CD14-positive monocyte (primary cell): ENCODE measurements at regions not wholly inside any gene's neighbourhood (a gene's known extent, or its start where the extent isn't known, plus 50 kb on each side); places are given as distances from the start of the nearest gene placed in this dataset.

ENCODE experiments used
- DNase-seq, 3 donors: peaks; one replicate each; pipeline ENCODE4 v3.0.0-alpha.2; 2011 to 2022
- H2AFZ ChIP-seq: 2 replicates; pipeline ENCODE4 v1.6.0; 2012; ENCODE audit warnings: mild to moderate bottlenecking, low read depth, low read length, inconsistent platforms; ENCODE audit not compliant: insufficient read depth, poor library complexity, severe bottlenecking
- H3K27ac ChIP-seq, 2 donors: 1 replicate in 1 of 2; 2 replicates in 1 of 2; pipeline ENCODE4 v1.5.1; 2012 to 2013; ENCODE audit warnings: low read length in 2 of 2, control low read depth in 1 of 2, inconsistent platforms in 1 of 2, low read depth in 1 of 2, mild to moderate bottlenecking in 1 of 2
- H3K27me3 ChIP-seq, 2 donors: one replicate each; pipeline versions ENCODE4 v1.6.0 to v1.6.1; 2011 to 2013; ENCODE audit warnings: low read length in 2 of 2; ENCODE audit not compliant: control insufficient read depth in 2 of 2, insufficient read depth in 2 of 2
- H3K36me3 ChIP-seq, 2 donors: replicated peaks in 1 of 2; 1 replicate in 1 of 2; 2 replicates in 1 of 2; pipeline versions ENCODE4 v1.5.1 to v1.6.1; 2012 to 2013; ENCODE audit warnings: low read length in 2 of 2, control low read depth in 1 of 2, inconsistent platforms in 1 of 2, mild to moderate bottlenecking in 1 of 2; ENCODE audit not compliant: insufficient read depth in 2 of 2, control insufficient read depth in 1 of 2
- H3K4me1 ChIP-seq, 2 donors: 1 replicate in 1 of 2; 2 replicates in 1 of 2; pipeline versions ENCODE4 v1.5.1 to v1.6.1; 2012 to 2013; ENCODE audit warnings: low read length in 2 of 2, control low read depth in 1 of 2, inconsistent platforms in 1 of 2, mild to moderate bottlenecking in 1 of 2, moderate library complexity in 1 of 2; ENCODE audit not compliant: insufficient read depth in 2 of 2, control insufficient read depth in 1 of 2
- H3K4me2 ChIP-seq: replicated peaks from 2 replicates; pipeline ENCODE3; 2012; ENCODE audit warnings: low read length, moderate library complexity, mild to moderate bottlenecking; ENCODE audit not compliant: poor library complexity, severe bottlenecking; ENCODE audit errors: extremely low read depth
- H3K4me3 ChIP-seq, 3 experiments: fragments of 200-600 bp in 1 of 3; sonication (generic) in 1 of 3; replicated peaks in 1 of 3; 1 replicate in 2 of 3; 2 replicates in 1 of 3; pipeline ENCODE4 v1.5.1; 2011 to 2013; ENCODE audit warnings: low read length in 3 of 3, mild to moderate bottlenecking in 3 of 3, control low read depth in 2 of 3, low read depth in 2 of 3, inconsistent platforms in 1 of 3, moderate library complexity in 1 of 3
- H3K79me2 ChIP-seq: 2 replicates; pipeline ENCODE4 v1.6.0; 2012; ENCODE audit warnings: mild to moderate bottlenecking, control low read depth, inconsistent platforms, low read length, moderate library complexity; ENCODE audit not compliant: insufficient read depth
- H3K9ac ChIP-seq: 2 replicates; pipeline ENCODE4 v1.6.0; 2017; ENCODE audit warnings: low read length, mild to moderate bottlenecking; ENCODE audit not compliant: insufficient read depth, poor library complexity, severe bottlenecking
- H3K9me3 ChIP-seq, 2 donors: replicated peaks in 1 of 2; 1 replicate in 1 of 2; 2 replicates in 1 of 2; pipeline versions ENCODE4 v1.5.1 to v1.6.1; 2012 to 2013; ENCODE audit warnings: low read length in 2 of 2, control low read depth in 1 of 2; ENCODE audit not compliant: control insufficient read depth in 1 of 2, insufficient read depth in 1 of 2
- H4K20me1 ChIP-seq: 2 replicates; pipeline ENCODE4 v1.6.0; 2012; ENCODE audit warnings: mild to moderate bottlenecking, low read length, control low read depth, moderate library complexity; ENCODE audit not compliant: insufficient read depth
- H3K27ac Mint-ChIP-seq, 7 donors: one replicate each; pipeline ENCODE4 v1.8.0; 2020; ENCODE audit warnings: mild to moderate bottlenecking in 7 of 7, mixed read lengths in 7 of 7, moderate library complexity in 6 of 7, inconsistent platforms in 2 of 7
- H3K27me3 Mint-ChIP-seq, 3 donors: one replicate each; pipeline ENCODE4 v1.8.0; 2021 to 2022; ENCODE audit warnings: low read depth in 3 of 3, mild to moderate bottlenecking in 3 of 3, mixed read lengths in 3 of 3, moderate library complexity in 3 of 3, inconsistent platforms in 1 of 3
- H3K36me3 Mint-ChIP-seq, 2 donors: one replicate each; pipeline ENCODE4 v1.8.0; 2020; ENCODE audit warnings: mixed read lengths in 2 of 2, inconsistent platforms in 1 of 2, mild to moderate bottlenecking in 1 of 2
- H3K4me1 Mint-ChIP-seq: one replicate; pipeline ENCODE4 v1.8.0; 2020; ENCODE audit warnings: mild to moderate bottlenecking, mixed read lengths
- H3K4me3 Mint-ChIP-seq, 2 donors: one replicate each; pipeline ENCODE4 v1.8.0; 2020; ENCODE audit warnings: mild to moderate bottlenecking in 2 of 2, mixed read lengths in 2 of 2, moderate library complexity in 1 of 2
- H3K9me3 Mint-ChIP-seq, 7 donors: one replicate each; pipeline ENCODE4 v1.8.0; 2020 to 2022; ENCODE audit warnings: mixed read lengths in 7 of 7, mild to moderate bottlenecking in 6 of 7, moderate library complexity in 6 of 7, inconsistent platforms in 2 of 7
- WGBS: methylation state at CpG from one replicate; pipeline ENCODE4 v1.1.5; 2013; ENCODE audit warnings: missing lambda C conversion rate; ENCODE audit not compliant: insufficient coverage; 5-methylcytosine and 5-hydroxymethylcytosine counted together
- intact Hi-C, 2 donors: fragments of 100-400 bp; cut with micrococcal nuclease; formaldehyde crosslinking; loops; one replicate each; pipeline versions ENCODE4 v1.15.0 to v1.15.1; 2023
- TF ChIP-seq, protein P1 (sequence below): fragments of 200-600 bp; IDR thresholded peaks from one replicate; pipeline ENCODE4 v1.8.0; 2022; ENCODE audit warnings: antibody characterized with exemption, mild to moderate bottlenecking

DNA sequence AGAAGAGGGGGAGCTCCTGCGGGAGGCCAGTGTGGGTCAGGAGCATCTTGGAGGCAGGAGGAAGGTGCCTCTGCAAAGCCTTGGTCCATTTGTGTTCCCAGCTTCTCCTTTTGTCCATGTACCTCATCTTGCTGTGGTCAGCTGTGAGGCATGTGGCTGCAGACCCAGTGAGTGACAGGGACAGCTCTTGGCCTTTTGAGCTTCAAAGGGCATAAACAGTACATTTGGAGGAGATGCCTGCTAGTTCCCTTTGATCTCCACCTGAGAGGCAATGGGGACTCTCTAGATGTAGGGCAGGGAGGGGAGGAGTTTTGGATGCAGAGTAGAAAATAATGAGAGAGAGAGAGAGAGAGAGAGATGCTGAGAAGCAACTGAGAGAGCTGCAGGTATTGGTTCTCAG is 270.0 kb downstream of the TLE3 start:
- 100% methylated on average over 1 of the region's 1 CpG for WGBS
- H3K9me3 Mint-ChIP-seq = no peaks in the 10 kb centered on the region
- no peak for DNase-seq

GRCh38 chr15:69828181-69828828 is 269.4 kb downstream of the TLE3 start:
- WGBS = 95% methylated on average over 7 of the region's 9 CpGs
- Histone ChIP-seq H3K27ac (no peak overlapping the region), H3K9ac (no peak overlapping the region), H3K4me2 (no peak overlapping the region), H2AFZ (no peak overlapping the region), H4K20me1 (no peaks in the 10 kb centered on the region), H3K4me3 (no peak overlapping the region), H3K79me2 (no peaks in the 10 kb centered on the region), H3K36me3 (no peaks in the 10 kb centered on the region), H3K9me3 (no peaks in the 10 kb centered on the region), H3K4me1 (no peaks in the 10 kb centered on the region), H3K27me3 (no peaks in the 10 kb centered on the region)
- Mint-ChIP-seq H3K27ac (no peak overlapping the region), H3K4me1 (peaks cover 4% of the 10 kb centered on the region), H3K4me3 (no peak overlapping the region), H3K27me3 (peaks cover 2 to 5% (median 4%) of the 10 kb centered on the region in 3 donors), H3K36me3 (no peaks in the 10 kb centered on the region), H3K9me3 (no peaks in the 10 kb centered on the region)
- TF ChIP-seq, protein P1, sequence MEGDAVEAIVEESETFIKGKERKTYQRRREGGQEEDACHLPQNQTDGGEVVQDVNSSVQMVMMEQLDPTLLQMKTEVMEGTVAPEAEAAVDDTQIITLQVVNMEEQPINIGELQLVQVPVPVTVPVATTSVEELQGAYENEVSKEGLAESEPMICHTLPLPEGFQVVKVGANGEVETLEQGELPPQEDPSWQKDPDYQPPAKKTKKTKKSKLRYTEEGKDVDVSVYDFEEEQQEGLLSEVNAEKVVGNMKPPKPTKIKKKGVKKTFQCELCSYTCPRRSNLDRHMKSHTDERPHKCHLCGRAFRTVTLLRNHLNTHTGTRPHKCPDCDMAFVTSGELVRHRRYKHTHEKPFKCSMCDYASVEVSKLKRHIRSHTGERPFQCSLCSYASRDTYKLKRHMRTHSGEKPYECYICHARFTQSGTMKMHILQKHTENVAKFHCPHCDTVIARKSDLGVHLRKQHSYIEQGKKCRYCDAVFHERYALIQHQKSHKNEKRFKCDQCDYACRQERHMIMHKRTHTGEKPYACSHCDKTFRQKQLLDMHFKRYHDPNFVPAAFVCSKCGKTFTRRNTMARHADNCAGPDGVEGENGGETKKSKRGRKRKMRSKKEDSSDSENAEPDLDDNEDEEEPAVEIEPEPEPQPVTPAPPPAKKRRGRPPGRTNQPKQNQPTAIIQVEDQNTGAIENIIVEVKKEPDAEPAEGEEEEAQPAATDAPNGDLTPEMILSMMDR = no peak
- intact Hi-C loops = no loop called here
- no peak for DNase-seq

More for the DNA sequence above, 270.0 kb downstream of the TLE3 start:
- Histone ChIP-seq H3K36me3 (no peaks in the 10 kb centered on the region), H3K9ac (no peak overlapping the region), H3K27ac (no peak overlapping the region), H3K9me3 (no peaks in the 10 kb centered on the region), H3K4me3 (no peak overlapping the region), H3K4me2 (no peak overlapping the region), H4K20me1 (no peaks in the 10 kb centered on the region), H3K27me3 (no peaks in the 10 kb centered on the region), H2AFZ (no peak overlapping the region), H3K4me1 (no peaks in the 10 kb centered on the region), H3K79me2 (no peaks in the 10 kb centered on the region)
- Mint-ChIP-seq H3K36me3 (no peaks in the 10 kb centered on the region), H3K4me1 (peaks cover 2% of the 10 kb centered on the region), H3K27ac (no peak overlapping the region), H3K4me3 (no peak overlapping the region), H3K27me3 (peaks cover 0 to 5% (median 4%) of the 10 kb centered on the region in 3 donors)
- TF ChIP-seq, protein P1 = no peak
- intact Hi-C loops = no loop called here
